HEK293T (cell line): ENCODE measurements at regions not wholly inside any gene's neighbourhood (a gene's known extent, or its start where the extent isn't known, plus 50 kb on each side); places are given as distances from the start of the nearest gene placed in this dataset.

ENCODE experiments used
- BHLHE40 ChIP-seq: fragments of 450-650 bp; IDR thresholded peaks from 2 replicates; pipeline ENCODE4 v1.6.1; 2016; ENCODE audit warnings: mild to moderate bottlenecking, moderate library complexity, borderline replicate concordance
- ELF4 ChIP-seq: fragments of 450-650 bp; IDR thresholded peaks from 2 replicates; pipeline ENCODE4 v1.6.1; 2017; ENCODE audit warnings: antibody characterized with exemption
- FOXK2 ChIP-seq: fragments of 450-650 bp; IDR thresholded peaks from 2 replicates; pipeline ENCODE4 v1.6.1; 2016; ENCODE audit warnings: mild to moderate bottlenecking
- SP1 ChIP-seq: fragments of 450-650 bp; IDR thresholded peaks from 2 replicates; pipeline ENCODE4 v1.6.1; 2017

GRCh38 chrX:45860450-45860849, 659.8 kb upstream of the DIPK2B start:
- TF ChIP-seq FOXK2: no peak
- TF ChIP-seq SP1: no peak
- no peak for TF ChIP-seq ELF4
- TF ChIP-seq BHLHE40: no peak
